ENCODE measurements at regions not wholly inside any gene's neighbourhood (a gene's known extent, or its start where the extent isn't known, plus 50 kb on each side); places are given as distances from the start of the nearest gene placed in this dataset.

GRCh38 chr20:60338556-60338955 is 380.3 kb downstream of the CDH26 start:
- TF ChIP-seq CTCF (IDR thresholded peaks at IDR 0.05), result no peak
- DNase-seq (ENCODE audit: low spot score) (no peak), ATAC-seq (ENCODE audit: low FRiP score) (no peak)

- DNase-seq (ENCODE audit: low spot score) (no peak), ATAC-seq (ENCODE audit: low FRiP score) (no peak)
- no peak for TF ChIP-seq CTCF (IDR thresholded peaks at IDR 0.05)
Measured at GRCh38 chr20:60339738-60340137, 381.5 kb downstream of the CDH26 start.

- DNase-seq (ENCODE audit: low spot score), result no peak
- no peak for ATAC-seq (ENCODE audit: low FRiP score)
- no peak for TF ChIP-seq CTCF (IDR thresholded peaks at IDR 0.05)
Measured at GRCh38 chr20:60340232-60340631, 382.0 kb downstream of the CDH26 start.

- no peak for TF ChIP-seq CTCF (IDR thresholded peaks at IDR 0.05)
- DNase-seq (ENCODE audit: low spot score), result no peak
- no peak for ATAC-seq (ENCODE audit: low FRiP score)
Measured at GRCh38 chr20:60341062-60341461, 382.8 kb downstream of the CDH26 start.

- no peak for ATAC-seq (ENCODE audit: low FRiP score)
- TF ChIP-seq CTCF (IDR thresholded peaks at IDR 0.05), result no peak
- no peak for DNase-seq (ENCODE audit: low spot score)
Measured at GRCh38 chr20:60345106-60345505, 386.9 kb downstream of the CDH26 start.

GRCh38 chr20:60349418-60349817 is 391.2 kb downstream of the CDH26 start:
- TF ChIP-seq CTCF (IDR thresholded peaks at IDR 0.05), result no peak
- no peak for ATAC-seq (ENCODE audit: low FRiP score)
- DNase-seq (ENCODE audit: low spot score), result no peak

GRCh38 chr20:60352017-60352416 is 393.8 kb downstream of the CDH26 start:
- TF ChIP-seq CTCF (IDR thresholded peaks at IDR 0.05), result no peak
- DNase-seq (ENCODE audit: low spot score), result no peak
- no peak for ATAC-seq (ENCODE audit: low FRiP score)
